ENCODE measurements at regions not wholly inside any gene's neighbourhood (a gene's known extent, or its start where the extent isn't known, plus 50 kb on each side); places are given as distances from the start of the nearest gene placed in this dataset.

GRCh38 chr11:98411777-98412176, 609.0 kb upstream of the CNTN5 start (continued):
- TF ChIP-seq RELA (IDR thresholded peaks at IDR 0.05; ENCODE audit: borderline replicate concordance, partially characterized antibody) (no peak), HDAC6 (IDR thresholded peaks at IDR 0.05; ENCODE audit: unreplicated experiment) (no peak), POLR2AphosphoS2 (IDR thresholded peaks at IDR 0.05; ENCODE audit: low read depth, low read length) (no peak), SPI1 (IDR thresholded peaks at IDR 0.05; ENCODE audit: borderline replicate concordance, insufficient read depth, low read depth, low read length) (no peak), PAX5 (IDR thresholded peaks at IDR 0.05; ENCODE audit: borderline replicate concordance, low read depth, low read length) (no peak), NFYA (IDR thresholded peaks at IDR 0.05; ENCODE audit: borderline replicate concordance, low read depth, low read length) (no peak)

- ChIA-PET RAD21 (ENCODE audit: unreplicated experiment) (no interaction called here), POLR2A (no interaction called here), SMC1A (ENCODE audit: uncharacterized antibody, unreplicated experiment) (no interaction called here), CTCF (no interaction called here)
- no peaks in the 10 kb centered on the region for H4K20me1 ChIP-seq (ENCODE audit: control insufficient read depth, insufficient read depth)
- DNase-seq (ENCODE audit: low read depth, low spot score) (no peak), FAIRE-seq (no peak), ATAC-seq (no peak)
- WGBS (ENCODE audit: insufficient coverage, insufficient replicate concordance, low lambda C conversion rate, missing lambda C conversion rate): 52% methylated on average over 3 of the region's 3 CpGs
- H3K9ac ChIP-seq (ENCODE audit: control insufficient read depth, insufficient read depth, low read length): no peak overlapping the region
- no peak overlapping the region for H3K4me2 ChIP-seq (ENCODE audit: control insufficient read depth, insufficient read depth)
- no peaks in the 10 kb centered on the region for H3K79me2 ChIP-seq (ENCODE audit: control insufficient read depth, insufficient read depth, low read length)
- intact Hi-C loops (cut with micrococcal nuclease; ENCODE audit: unreplicated experiment): no loop called here
- H2AFZ ChIP-seq (ENCODE audit: control insufficient read depth, low read depth, low read length): no peak overlapping the region
- no peaks in the 10 kb centered on the region for H3K27me3 ChIP-seq (replicated peaks in 1 of 2; ENCODE audit: control insufficient read depth in 2 of 2, insufficient read depth in 2 of 2, low read length in 1 of 2)
- H3K4me3 ChIP-seq: no peak overlapping the region
- H3K9me3 ChIP-seq (replicated peaks; ENCODE audit: control insufficient read depth, insufficient read depth, low read length): no peaks in the 10 kb centered on the region
- no peaks in the 10 kb centered on the region for H3K36me3 ChIP-seq (ENCODE audit: control insufficient read depth in 2 of 2, insufficient read depth in 2 of 2, low read length in 1 of 2)
- no peaks in the 10 kb centered on the region for H3K4me1 ChIP-seq (ENCODE audit: control insufficient read depth, insufficient read depth, low read length)
- BruUV-seq (replicated peaks): no TSS peak
- in situ Hi-C loops (cut with MboI): no loop called here
- TF ChIP-seq FOS (IDR thresholded peaks at IDR 0.05; ENCODE audit: borderline replicate concordance, extremely low read depth, insufficient read length) (no peak), SUPT20H (IDR thresholded peaks at IDR 0.05; ENCODE audit: borderline replicate concordance, control insufficient read depth, low read depth, low read length) (no peak), IKZF1 (conservative IDR thresholded peaks at IDR 0.05) (no peak)
- H3K27ac ChIP-seq (ENCODE audit: control insufficient read depth, insufficient read depth): no peak overlapping the region
These were observed 603.4 kb upstream of the CNTN5 start for GRCh38 chr11:98417256-98417755.

Data from GM12878 (cell line).